Coronary artery (tissue), 2 donors: ENCODE measurements at regions not wholly inside any gene's neighbourhood (a gene's known extent, or its start where the extent isn't known, plus 50 kb on each side); places are given as distances from the start of the nearest gene placed in this dataset.

Experiments used
- DNase-seq: peaks from one replicate; pipeline ENCODE4 v3.0.0-alpha.2; 2017; ENCODE audit warnings: low spot score
- H3K27ac ChIP-seq, 2 donors: fragments of 200-600 bp; sonication (generic); one replicate each; pipeline ENCODE4 v1.5.1; 2016 to 2019
- H3K4me3 ChIP-seq: fragments of 200-600 bp; sonication (generic); 2 replicates; pipeline ENCODE4 v1.5.1; 2016; ENCODE audit warnings: mild to moderate bottlenecking, moderate library complexity
- CTCF ChIP-seq: fragments of 200-600 bp; sonication (generic); IDR thresholded peaks from one replicate; pipeline ENCODE4 v1.5.1; 2019; ENCODE audit warnings: antibody characterized with exemption

GRCh38 chr3:40719660-40720287 lies 195.0 kb downstream of the ZNF621 start:
- H3K4me3 ChIP-seq: no peak overlapping the region
- TF ChIP-seq CTCF: no peak
- DNase-seq: no peak
- H3K27ac ChIP-seq: no peak overlapping the region

- Histone ChIP-seq H3K4me3 (no peak overlapping the region), H3K27ac (no peak overlapping the region)
- DNase-seq: no peak
- TF ChIP-seq CTCF: no peak
These were observed 195.6 kb downstream of the ZNF621 start for GRCh38 chr3:40720341-40720740.

GRCh38 chr3:40720863-40721262 lies 196.1 kb downstream of the ZNF621 start:
- Histone ChIP-seq H3K27ac (no peak overlapping the region), H3K4me3 (no peak overlapping the region)
- TF ChIP-seq CTCF: no peak
- no peak for DNase-seq

GRCh38 chr3:40723083-40723660 lies 198.4 kb downstream of the ZNF621 start:
- no peak overlapping the region for H3K4me3 ChIP-seq
- no peak for DNase-seq

GRCh38 chr3:40725031-40725430 lies 200.3 kb downstream of the ZNF621 start:
- Histone ChIP-seq H3K4me3 (no peak overlapping the region), H3K27ac (no peak overlapping the region)
- no peak for DNase-seq
- TF ChIP-seq CTCF: no peak

More at GRCh38 chr3:40723083-40723660, 198.4 kb downstream of the ZNF621 start:
- H3K27ac ChIP-seq: no peak overlapping the region
- TF ChIP-seq CTCF: no peak

- Histone ChIP-seq H3K4me3 (no peak overlapping the region), H3K27ac (no peak overlapping the region)
- TF ChIP-seq CTCF: no peak
- DNase-seq: no peak
These were observed 206.7 kb downstream of the ZNF621 start for GRCh38 chr3:40731445-40731844.

GRCh38 chr3:40736943-40737342 lies 212.2 kb downstream of the ZNF621 start:
- TF ChIP-seq CTCF: no peak
- H3K4me3 ChIP-seq: no peak overlapping the region
- DNase-seq: no peak
- no peak overlapping the region for H3K27ac ChIP-seq
